BE2C (cell line): ENCODE measurements at regions not wholly inside any gene's neighbourhood (a gene's known extent, or its start where the extent isn't known, plus 50 kb on each side); places are given as distances from the start of the nearest gene placed in this dataset.

ENCODE experiments used
- DNase-seq: peaks from one replicate; pipeline ENCODE4 v3.0.0-alpha.2; 2020
- H3K27me3 ChIP-seq: fragments of 250-450 bp; sonication (Bioruptor Pico); 2 replicates; pipeline ENCODE4 v1.5.1; 2020; ENCODE audit warnings: mild to moderate bottlenecking
- H3K36me3 ChIP-seq: fragments of 250-450 bp; sonication (Bioruptor Pico); 2 replicates; pipeline ENCODE4 v1.5.1; 2020; ENCODE audit warnings: mild to moderate bottlenecking
- H3K4me1 ChIP-seq: fragments of 250-450 bp; sonication (Bioruptor Pico); 2 replicates; pipeline ENCODE4 v1.5.1; 2020
- H3K4me3 ChIP-seq: 2 replicates; pipeline ENCODE4 v1.5.1; 2011; ENCODE audit warnings: low read depth, low read length
- H3K9me3 ChIP-seq: fragments of 250-450 bp; sonication (Bioruptor Pico); 2 replicates; pipeline ENCODE4 v1.5.1; 2020
- TF ChIP-seq, protein P1 (sequence below): IDR thresholded peaks from 2 replicates; pipeline ENCODE4 v1.5.1; 2012; ENCODE audit warnings: mild to moderate bottlenecking, low read depth, low read length

- H3K36me3 ChIP-seq = no peaks in the 10 kb centered on the region
- H3K4me3 ChIP-seq = no peak overlapping the region
- H3K27me3 ChIP-seq = peaks cover 18% of the 10 kb centered on the region
- no peaks in the 10 kb centered on the region for H3K4me1 ChIP-seq
- no peak for DNase-seq
- TF ChIP-seq, protein P1, sequence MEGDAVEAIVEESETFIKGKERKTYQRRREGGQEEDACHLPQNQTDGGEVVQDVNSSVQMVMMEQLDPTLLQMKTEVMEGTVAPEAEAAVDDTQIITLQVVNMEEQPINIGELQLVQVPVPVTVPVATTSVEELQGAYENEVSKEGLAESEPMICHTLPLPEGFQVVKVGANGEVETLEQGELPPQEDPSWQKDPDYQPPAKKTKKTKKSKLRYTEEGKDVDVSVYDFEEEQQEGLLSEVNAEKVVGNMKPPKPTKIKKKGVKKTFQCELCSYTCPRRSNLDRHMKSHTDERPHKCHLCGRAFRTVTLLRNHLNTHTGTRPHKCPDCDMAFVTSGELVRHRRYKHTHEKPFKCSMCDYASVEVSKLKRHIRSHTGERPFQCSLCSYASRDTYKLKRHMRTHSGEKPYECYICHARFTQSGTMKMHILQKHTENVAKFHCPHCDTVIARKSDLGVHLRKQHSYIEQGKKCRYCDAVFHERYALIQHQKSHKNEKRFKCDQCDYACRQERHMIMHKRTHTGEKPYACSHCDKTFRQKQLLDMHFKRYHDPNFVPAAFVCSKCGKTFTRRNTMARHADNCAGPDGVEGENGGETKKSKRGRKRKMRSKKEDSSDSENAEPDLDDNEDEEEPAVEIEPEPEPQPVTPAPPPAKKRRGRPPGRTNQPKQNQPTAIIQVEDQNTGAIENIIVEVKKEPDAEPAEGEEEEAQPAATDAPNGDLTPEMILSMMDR = no peak
- no peaks in the 10 kb centered on the region for H3K9me3 ChIP-seq
Measured at GRCh38 chr14:22410497-22410896, 178.5 kb downstream of the DAD1 start.

DNA sequence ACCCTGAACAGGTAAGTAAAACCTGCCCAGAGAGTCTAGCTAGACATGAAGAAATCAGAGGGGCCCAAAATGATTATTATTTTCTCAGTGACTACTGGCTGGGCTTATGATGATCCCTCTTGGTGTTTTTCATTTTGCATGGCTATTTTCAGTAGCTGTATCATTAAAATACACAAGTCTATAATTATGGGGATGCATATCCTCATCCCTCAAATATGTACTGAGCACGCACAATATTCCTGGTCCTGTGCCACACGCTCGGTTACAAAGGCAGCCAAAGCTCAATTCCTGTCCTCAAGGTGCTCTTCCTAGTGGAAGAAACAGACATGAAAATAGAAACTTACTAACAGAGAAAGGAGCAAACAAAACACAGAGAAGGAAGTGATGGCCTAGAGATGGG, 180.0 kb downstream of the DAD1 start:
- TF ChIP-seq, protein P1 = no peak
- Histone ChIP-seq H3K4me1 (no peaks in the 10 kb centered on the region), H3K4me3 (no peak overlapping the region), H3K36me3 (no peaks in the 10 kb centered on the region), H3K27me3 (peaks cover 23% of the 10 kb centered on the region), H3K9me3 (no peaks in the 10 kb centered on the region)
- DNase-seq = no peak

- Histone ChIP-seq H3K27me3 (peaks cover 24% of the 10 kb centered on the region), H3K9me3 (no peaks in the 10 kb centered on the region), H3K4me3 (no peak overlapping the region), H3K4me1 (no peaks in the 10 kb centered on the region), H3K36me3 (no peaks in the 10 kb centered on the region)
- no peak for DNase-seq
- TF ChIP-seq, protein P1 = no peak
Measured at GRCh38 chr14:22408547-22408946, 180.5 kb downstream of the DAD1 start.

DNA sequence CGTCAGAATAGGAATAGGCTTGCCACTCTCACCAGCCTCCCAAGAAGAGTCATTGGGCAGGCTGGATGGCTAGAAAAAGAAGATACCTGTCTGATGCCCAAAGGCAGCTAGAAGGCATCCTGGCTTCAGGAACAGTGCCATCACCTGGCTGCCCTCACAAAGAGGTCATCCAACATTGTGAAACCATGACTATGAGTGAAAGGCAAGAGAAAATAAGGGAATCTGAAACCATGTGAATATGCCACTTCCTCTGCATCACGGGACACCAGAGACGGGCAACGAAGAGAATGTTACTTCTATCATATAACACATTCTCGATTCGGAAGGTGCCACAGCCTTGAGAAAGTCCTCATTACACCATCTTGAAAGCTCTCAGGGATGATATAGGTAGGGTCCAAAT, 182.0 kb downstream of the DAD1 start:
- no peaks in the 10 kb centered on the region for H3K36me3 ChIP-seq
- H3K4me3 ChIP-seq = no peak overlapping the region
- no peak for DNase-seq
- TF ChIP-seq, protein P1 = no peak
- H3K4me1 ChIP-seq = no peaks in the 10 kb centered on the region
- peaks cover 24% of the 10 kb centered on the region for H3K27me3 ChIP-seq
- H3K9me3 ChIP-seq = no peaks in the 10 kb centered on the region

GRCh38 chr14:22405201-22405600, 183.8 kb downstream of the DAD1 start:
- H3K4me1 ChIP-seq = no peaks in the 10 kb centered on the region
- TF ChIP-seq, protein P1 = no peak
- peaks cover 24% of the 10 kb centered on the region for H3K27me3 ChIP-seq
- no peak for DNase-seq
- no peak overlapping the region for H3K4me3 ChIP-seq
- H3K9me3 ChIP-seq = no peaks in the 10 kb centered on the region
- H3K36me3 ChIP-seq = no peaks in the 10 kb centered on the region

DNA sequence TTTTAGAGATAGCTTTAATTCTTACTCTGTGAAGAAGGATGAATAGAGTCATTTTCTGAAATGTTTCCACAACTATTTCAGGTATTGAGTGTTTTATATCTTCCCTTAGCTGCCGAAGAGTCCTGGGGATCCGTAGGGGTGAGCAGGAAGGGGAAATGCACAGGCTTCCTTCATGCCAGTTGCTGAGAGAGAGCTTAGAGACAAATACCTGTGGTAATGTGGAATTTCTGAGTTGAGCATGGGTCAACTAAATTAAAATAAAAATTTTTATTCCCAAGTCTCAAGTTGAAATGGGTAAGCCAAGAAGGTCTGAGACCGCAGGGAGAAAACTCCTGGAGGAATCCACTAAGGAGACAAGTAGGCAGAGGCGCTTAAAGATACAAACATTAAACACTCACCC, 185.7 kb downstream of the DAD1 start:
- DNase-seq = no peak

More for the DNA sequence above, 185.7 kb downstream of the DAD1 start:
- Histone ChIP-seq H3K9me3 (no peaks in the 10 kb centered on the region), H3K27me3 (peaks cover 16% of the 10 kb centered on the region), H3K4me3 (no peak overlapping the region), H3K4me1 (no peaks in the 10 kb centered on the region), H3K36me3 (no peaks in the 10 kb centered on the region)
- TF ChIP-seq, protein P1 = no peak
